ENCODE measurements at regions not wholly inside any gene's neighbourhood (a gene's known extent, or its start where the extent isn't known, plus 50 kb on each side); places are given as distances from the start of the nearest gene placed in this dataset.

- H3K9me3 Mint-ChIP-seq, result no peaks in the 10 kb centered on the region
- TF ChIP-seq CTCF (conservative IDR thresholded peaks at IDR 0.05), result no peak
- no peaks in the 10 kb centered on the region for H3K27me3 Mint-ChIP-seq (ENCODE audit: low read depth)
- H3K4me1 Mint-ChIP-seq, result no peaks in the 10 kb centered on the region
- H3K36me3 Mint-ChIP-seq (ENCODE audit: low read depth), result no peaks in the 10 kb centered on the region
- H3K27ac Mint-ChIP-seq (ENCODE audit: unreplicated experiment), result no peak overlapping the region
- DNase-seq (ENCODE audit: low read depth, low spot score), result no peak
- no peak overlapping the region for H3K4me3 Mint-ChIP-seq
Observed at GRCh38 chr12:45623221-45623620, 106.3 kb upstream of the ARID2 start.

GRCh38 chr12:45623940-45624339 is 105.6 kb upstream of the ARID2 start:
- Mint-ChIP-seq H3K9me3 (no peaks in the 10 kb centered on the region), H3K27me3 (ENCODE audit: low read depth) (no peaks in the 10 kb centered on the region), H3K4me3 (no peak overlapping the region), H3K36me3 (ENCODE audit: low read depth) (no peaks in the 10 kb centered on the region), H3K4me1 (no peaks in the 10 kb centered on the region), H3K27ac (ENCODE audit: unreplicated experiment) (no peak overlapping the region)
- TF ChIP-seq CTCF (conservative IDR thresholded peaks at IDR 0.05), result no peak
- DNase-seq (ENCODE audit: low read depth, low spot score), result no peak

GRCh38 chr12:45626965-45627364 is 102.5 kb upstream of the ARID2 start:
- no peak for DNase-seq (ENCODE audit: low read depth, low spot score)
- Mint-ChIP-seq H3K27ac (ENCODE audit: unreplicated experiment) (no peak overlapping the region), H3K9me3 (no peaks in the 10 kb centered on the region), H3K4me1 (no peaks in the 10 kb centered on the region), H3K27me3 (ENCODE audit: low read depth) (no peaks in the 10 kb centered on the region), H3K4me3 (no peak overlapping the region), H3K36me3 (ENCODE audit: low read depth) (no peaks in the 10 kb centered on the region)
- TF ChIP-seq CTCF (conservative IDR thresholded peaks at IDR 0.05), result no peak

GRCh38 chr12:45627407-45628069 is 102.0 kb upstream of the ARID2 start:
- Mint-ChIP-seq H3K9me3 (no peaks in the 10 kb centered on the region), H3K4me3 (no peak overlapping the region), H3K27me3 (ENCODE audit: low read depth) (no peaks in the 10 kb centered on the region), H3K36me3 (ENCODE audit: low read depth) (no peaks in the 10 kb centered on the region), H3K27ac (ENCODE audit: unreplicated experiment) (no peak overlapping the region), H3K4me1 (no peaks in the 10 kb centered on the region)
- TF ChIP-seq CTCF (conservative IDR thresholded peaks at IDR 0.05), result no peak
- no peak for DNase-seq (ENCODE audit: low read depth, low spot score)

GRCh38 chr12:45629292-45629691 is 100.2 kb upstream of the ARID2 start:
- no peak for TF ChIP-seq CTCF (conservative IDR thresholded peaks at IDR 0.05)
- Mint-ChIP-seq H3K27ac (ENCODE audit: unreplicated experiment) (no peak overlapping the region), H3K27me3 (ENCODE audit: low read depth) (no peaks in the 10 kb centered on the region), H3K4me1 (no peaks in the 10 kb centered on the region), H3K9me3 (no peaks in the 10 kb centered on the region), H3K36me3 (ENCODE audit: low read depth) (no peaks in the 10 kb centered on the region), H3K4me3 (no peak overlapping the region)
- DNase-seq (ENCODE audit: low read depth, low spot score), result no peak
